HG03103 (cell line): ENCODE measurements at regions not wholly inside any gene's neighbourhood (a gene's known extent, or its start where the extent isn't known, plus 50 kb on each side); places are given as distances from the start of the nearest gene placed in this dataset.

Source experiments
- ATAC-seq: cut with Tn5 transposase; IDR thresholded peaks from one replicate; pipeline ENCODE4 v1.9.1; 2021; ENCODE audit warnings: low read depth; ENCODE audit not compliant: unreplicated experiment

- no peak for ATAC-seq
Observed at GRCh38 chr11:95364324-95365295, 133.6 kb upstream of the SESN3 start.

GRCh38 chr11:95363708-95364107 lies 132.7 kb upstream of the SESN3 start:
- no peak for ATAC-seq

- ATAC-seq = no peak
Observed at GRCh38 chr11:95363164-95363563, 132.2 kb upstream of the SESN3 start.

- no peak for ATAC-seq
Observed at GRCh38 chr11:95361180-95361579, 130.2 kb upstream of the SESN3 start.

GRCh38 chr11:95360377-95361075 lies 129.5 kb upstream of the SESN3 start:
- no peak for ATAC-seq

- ATAC-seq = no peak
Observed at GRCh38 chr11:95359756-95360155, 128.8 kb upstream of the SESN3 start.

GRCh38 chr11:95359341-95359663 lies 128.3 kb upstream of the SESN3 start:
- no peak for ATAC-seq

- ATAC-seq = no peak
Observed at GRCh38 chr11:95358511-95359340, 127.7 kb upstream of the SESN3 start.

- no peak for ATAC-seq
Observed at GRCh38 chr11:95354304-95354703, 123.3 kb upstream of the SESN3 start.

- ATAC-seq = no peak
Observed at GRCh38 chr11:95353706-95354105, 122.7 kb upstream of the SESN3 start.

GRCh38 chr11:95352733-95353346 lies 121.8 kb upstream of the SESN3 start:
- ATAC-seq = no peak

- no peak for ATAC-seq
Observed at GRCh38 chr11:95349345-95349942, 118.4 kb upstream of the SESN3 start.

GRCh38 chr11:95346265-95346664 lies 115.3 kb upstream of the SESN3 start:
- ATAC-seq = no peak

- ATAC-seq = peak; percentile 87
Observed at GRCh38 chr11:95345651-95346050, 114.6 kb upstream of the SESN3 start.

GRCh38 chr11:95344932-95345642 lies 114.1 kb upstream of the SESN3 start:
- no peak for ATAC-seq

GRCh38 chr11:95341221-95341620 lies 110.2 kb upstream of the SESN3 start:
- no peak for ATAC-seq

- no peak for ATAC-seq
Observed at GRCh38 chr11:95339086-95339901, 108.3 kb upstream of the SESN3 start.

GRCh38 chr11:95338430-95338991 lies 107.5 kb upstream of the SESN3 start:
- ATAC-seq = no peak
